ENCODE measurements at regions not wholly inside any gene's neighbourhood (a gene's known extent, or its start where the extent isn't known, plus 50 kb on each side); places are given as distances from the start of the nearest gene placed in this dataset.

- DNase-seq (no peak), ATAC-seq (no peak)
- Histone ChIP-seq H3K4me3 (ENCODE audit: low read length) (no peak overlapping the region), H3K9me3 (ENCODE audit: control insufficient read depth, insufficient read depth, low read length) (no peaks in the 10 kb centered on the region), H3K27ac (ENCODE audit: low read length) (no peak overlapping the region), H3K4me1 (ENCODE audit: control insufficient read depth, insufficient read depth, low read length) (no peaks in the 10 kb centered on the region), H3K36me3 (ENCODE audit: control insufficient read depth, insufficient read depth, low read length) (no peaks in the 10 kb centered on the region), H3K27me3 (ENCODE audit: control insufficient read depth, insufficient read depth, low read length) (no peaks in the 10 kb centered on the region)
- Mint-ChIP-seq H3K9me3 (no peaks in the 10 kb centered on the region), H3K36me3 (no peaks in the 10 kb centered on the region), H3K4me3 (no peak overlapping the region), H3K27ac (no peak overlapping the region), H3K27me3 (ENCODE audit: low read depth in 2 of 2) (no peaks in the 10 kb centered on the region), H3K4me1 (no peaks in the 10 kb centered on the region)
- 83% methylated on average over 1 of the region's 2 CpGs for WGBS (ENCODE audit: insufficient coverage)
- TF ChIP-seq CTCF (IDR thresholded peaks at IDR 0.05), result no peak
- intact Hi-C loops (cut with micrococcal nuclease), result no loop called here
Observed at GRCh38 chr12:22924391-22924790, 299.4 kb downstream of the ETNK1 start.

GRCh38 chr12:22925623-22926022, 300.7 kb downstream of the ETNK1 start:
- no peaks in the 10 kb centered on the region for H3K4me1 ChIP-seq (ENCODE audit: control insufficient read depth, insufficient read depth, low read length)
- TF ChIP-seq CTCF (IDR thresholded peaks at IDR 0.05), result no peak
- ATAC-seq (no peak), DNase-seq (no peak)
- no peak overlapping the region for H3K4me3 ChIP-seq (ENCODE audit: low read length)
- Mint-ChIP-seq H3K4me1 (no peaks in the 10 kb centered on the region), H3K27ac (no peak overlapping the region), H3K27me3 (ENCODE audit: low read depth in 2 of 2) (no peaks in the 10 kb centered on the region), H3K36me3 (no peaks in the 10 kb centered on the region), H3K9me3 (no peaks in the 10 kb centered on the region), H3K4me3 (no peak overlapping the region)
- intact Hi-C loops (cut with micrococcal nuclease), result no loop called here
- no peaks in the 10 kb centered on the region for H3K27me3 ChIP-seq (ENCODE audit: control insufficient read depth, insufficient read depth, low read length)
- no peaks in the 10 kb centered on the region for H3K9me3 ChIP-seq (ENCODE audit: control insufficient read depth, insufficient read depth, low read length)
- WGBS (ENCODE audit: insufficient coverage), result 67% methylated on average over 2 of the region's 2 CpGs
- no peaks in the 10 kb centered on the region for H3K36me3 ChIP-seq (ENCODE audit: control insufficient read depth, insufficient read depth, low read length)
- H3K27ac ChIP-seq (ENCODE audit: low read length), result no peak overlapping the region

GRCh38 chr12:22932431-22932830, 307.5 kb downstream of the ETNK1 start:
- Histone ChIP-seq H3K36me3 (ENCODE audit: control insufficient read depth, insufficient read depth, low read length) (no peaks in the 10 kb centered on the region), H3K27ac (ENCODE audit: low read length) (no peak overlapping the region), H3K27me3 (ENCODE audit: control insufficient read depth, insufficient read depth, low read length) (no peaks in the 10 kb centered on the region), H3K4me1 (ENCODE audit: control insufficient read depth, insufficient read depth, low read length) (no peaks in the 10 kb centered on the region), H3K9me3 (ENCODE audit: control insufficient read depth, insufficient read depth, low read length) (no peaks in the 10 kb centered on the region), H3K4me3 (ENCODE audit: low read length) (no peak overlapping the region)
- H3K4me1 Mint-ChIP-seq, result no peaks in the 10 kb centered on the region
- WGBS (ENCODE audit: insufficient coverage), result no CpG with 5 or more reads among the region's 1 CpG
- no peak for ATAC-seq
- DNase-seq, result no peak
- H3K36me3 Mint-ChIP-seq, result no peaks in the 10 kb centered on the region
- no peak for TF ChIP-seq CTCF (IDR thresholded peaks at IDR 0.05)
- peaks cover 0 to 3% of the 10 kb centered on the region in 2 donors for H3K9me3 Mint-ChIP-seq
- H3K4me3 Mint-ChIP-seq, result no peak overlapping the region
- H3K27ac Mint-ChIP-seq, result no peak overlapping the region
- intact Hi-C loops (cut with micrococcal nuclease), result no loop called here
- no peaks in the 10 kb centered on the region for H3K27me3 Mint-ChIP-seq (ENCODE audit: low read depth in 2 of 2)

- ATAC-seq, result no peak
- no peaks in the 10 kb centered on the region for H3K27me3 Mint-ChIP-seq (ENCODE audit: low read depth in 2 of 2)
- Histone ChIP-seq H3K9me3 (ENCODE audit: control insufficient read depth, insufficient read depth, low read length) (no peaks in the 10 kb centered on the region), H3K36me3 (ENCODE audit: control insufficient read depth, insufficient read depth, low read length) (no peaks in the 10 kb centered on the region), H3K4me1 (ENCODE audit: control insufficient read depth, insufficient read depth, low read length) (no peaks in the 10 kb centered on the region), H3K27me3 (ENCODE audit: control insufficient read depth, insufficient read depth, low read length) (no peaks in the 10 kb centered on the region), H3K4me3 (ENCODE audit: low read length) (no peak overlapping the region), H3K27ac (ENCODE audit: low read length) (no peak overlapping the region)
- no peaks in the 10 kb centered on the region for H3K36me3 Mint-ChIP-seq
- no peak overlapping the region for H3K4me3 Mint-ChIP-seq
- H3K27ac Mint-ChIP-seq, result no peak overlapping the region
- no peaks in the 10 kb centered on the region for H3K4me1 Mint-ChIP-seq
- H3K9me3 Mint-ChIP-seq, result peaks cover 3 to 4% of the 10 kb centered on the region in 2 donors
- intact Hi-C loops (cut with micrococcal nuclease), result no loop called here
- TF ChIP-seq CTCF (IDR thresholded peaks at IDR 0.05), result no peak
- 90% methylated on average over 10 of the region's 12 CpGs for WGBS (ENCODE audit: insufficient coverage)
- DNase-seq, result no peak
Observed at GRCh38 chr12:22935090-22935489, 310.1 kb downstream of the ETNK1 start.
